Thymus (tissue), 11 donors: ENCODE measurements at regions not wholly inside any gene's neighbourhood (a gene's known extent, or its start where the extent isn't known, plus 50 kb on each side); places are given as distances from the start of the nearest gene placed in this dataset.
A peak's percentile ranks its signal among the peaks of the same experiment; 100 is the strongest.

Experiments used
- DNase-seq, 9 donors: peaks; one replicate each; pipeline ENCODE4 v3.0.0-alpha.2; 2013; ENCODE audit warnings: low spot score in 9 of 9, low read depth in 6 of 9, missing footprints in 1 of 9
- H3K27ac ChIP-seq, 2 donors: one replicate each; pipeline ENCODE4 v1.5.1; 2013; ENCODE audit warnings: control low read depth in 1 of 2, low read depth in 1 of 2, low read length in 1 of 2, mild to moderate bottlenecking in 1 of 2, moderate library complexity in 1 of 2
- H3K27me3 ChIP-seq, 2 donors: one replicate each; pipeline ENCODE4 v1.5.1; 2013; ENCODE audit warnings: low read length in 1 of 2; ENCODE audit not compliant: control insufficient read depth in 2 of 2, insufficient read depth in 1 of 2
- H3K36me3 ChIP-seq, 2 donors: one replicate each; pipeline ENCODE4 v1.5.1; 2013; ENCODE audit warnings: low read length in 1 of 2, mild to moderate bottlenecking in 1 of 2, moderate library complexity in 1 of 2; ENCODE audit not compliant: control insufficient read depth in 2 of 2, insufficient read depth in 2 of 2
- H3K4me1 ChIP-seq, 2 donors: one replicate each; pipeline ENCODE4 v1.5.1; 2013; ENCODE audit warnings: low read length in 2 of 2; ENCODE audit not compliant: control insufficient read depth in 2 of 2, insufficient read depth in 2 of 2
- H3K4me3 ChIP-seq, 2 donors: one replicate each; pipeline ENCODE4 v1.5.1; 2013; ENCODE audit warnings: low read length in 2 of 2, control low read depth in 1 of 2, mild to moderate bottlenecking in 1 of 2
- H3K9me3 ChIP-seq, 2 donors: one replicate each; pipeline ENCODE4 v1.5.1; 2013; ENCODE audit warnings: low read length in 1 of 2, mild to moderate bottlenecking in 1 of 2; ENCODE audit not compliant: control insufficient read depth in 2 of 2, insufficient read depth in 1 of 2
- WGBS: extraction: QIAGEN DNeasy Blood & Tissue Kit; methylation state at CpG from one replicate; pipeline ENCODE4 v1.1.7; 2013; 5-methylcytosine and 5-hydroxymethylcytosine counted together
- donor health status: healthy.

GRCh38 chr16:85335584-85336491, 223.6 kb upstream of the CIBAR2 start:
- 76% methylated on average over 24 of the region's 24 CpGs for WGBS
- H3K27me3 ChIP-seq = peaks cover 2 to 5% of the 10 kb centered on the region in 2 donors
- no peak for DNase-seq

GRCh38 chr16:85337910-85338637, 225.8 kb upstream of the CIBAR2 start:
- Histone ChIP-seq H3K4me1 (peaks cover 14 to 21% of the 10 kb centered on the region in 2 donors), H3K9me3 (no peaks in the 10 kb centered on the region), H3K27ac (no peak overlapping the region), H3K36me3 (no peaks in the 10 kb centered on the region), H3K27me3 (peaks cover 0 to 8% of the 10 kb centered on the region in 2 donors), H3K4me3 (no peak overlapping the region)
- 95% methylated on average over 11 of the region's 11 CpGs for WGBS
- no peak for DNase-seq

More at GRCh38 chr16:85335584-85336491, 223.6 kb upstream of the CIBAR2 start:
- no peak overlapping the region for H3K27ac ChIP-seq
- no peaks in the 10 kb centered on the region for H3K9me3 ChIP-seq
- no peaks in the 10 kb centered on the region for H3K36me3 ChIP-seq
- H3K4me1 ChIP-seq = peaks cover 14 to 24% of the 10 kb centered on the region in 2 donors
- peak overlapping the region; percentile 18 to 33 for H3K4me3 ChIP-seq

GRCh38 chr16:85338638-85338982, 226.3 kb upstream of the CIBAR2 start:
- Histone ChIP-seq H3K9me3 (no peaks in the 10 kb centered on the region), H3K4me3 (no peak overlapping the region), H3K27ac (no peak overlapping the region), H3K27me3 (peaks cover 0 to 8% of the 10 kb centered on the region in 2 donors), H3K36me3 (no peaks in the 10 kb centered on the region), H3K4me1 (peaks cover 14 to 21% of the 10 kb centered on the region in 2 donors)
- no peak for DNase-seq
- 95% methylated on average over 15 of the region's 15 CpGs for WGBS

DNA sequence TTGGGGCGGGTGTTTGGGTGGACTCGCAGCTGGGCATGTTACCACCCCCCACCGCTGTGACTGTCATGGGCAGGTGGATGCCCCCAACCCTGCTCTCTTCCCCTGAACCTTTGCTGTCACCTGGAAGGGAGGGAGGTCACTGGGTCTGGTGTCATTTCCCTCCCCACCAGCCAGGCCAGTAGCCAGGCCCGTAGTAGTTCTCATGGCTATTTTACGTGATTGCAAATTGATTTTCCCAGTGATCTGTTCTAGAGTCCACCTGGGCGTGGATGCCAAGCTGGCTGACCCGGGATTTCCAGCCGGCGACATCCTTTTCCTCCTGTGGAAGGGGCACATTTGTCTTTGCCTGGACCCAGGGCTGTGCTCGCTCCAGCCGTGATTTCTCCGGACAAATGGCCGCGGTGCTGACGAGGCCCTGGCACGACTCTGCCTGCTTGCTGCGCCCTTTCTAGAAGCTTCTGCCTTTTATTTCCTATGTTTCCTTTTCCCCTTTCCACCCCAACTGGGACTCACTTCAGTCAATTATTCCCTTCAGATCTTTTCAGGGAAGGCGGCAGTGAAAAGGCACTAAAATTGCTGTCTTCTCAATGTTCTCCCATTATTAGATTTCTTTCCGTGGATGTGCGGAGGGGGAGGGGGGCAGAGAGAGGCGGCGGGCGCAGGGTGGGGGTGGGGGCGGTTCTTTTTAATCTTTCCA, 226.9 kb upstream of the CIBAR2 start:
- Histone ChIP-seq H3K27ac (no peak overlapping the region), H3K27me3 (peaks cover 0 to 12% of the 10 kb centered on the region in 2 donors), H3K9me3 (no peaks in the 10 kb centered on the region), H3K4me3 (no peak overlapping the region), H3K36me3 (no peaks in the 10 kb centered on the region), H3K4me1 (peaks cover 14 to 20% of the 10 kb centered on the region in 2 donors)
- WGBS = 95% methylated on average over 24 of the region's 24 CpGs
- no peak for DNase-seq

DNA sequence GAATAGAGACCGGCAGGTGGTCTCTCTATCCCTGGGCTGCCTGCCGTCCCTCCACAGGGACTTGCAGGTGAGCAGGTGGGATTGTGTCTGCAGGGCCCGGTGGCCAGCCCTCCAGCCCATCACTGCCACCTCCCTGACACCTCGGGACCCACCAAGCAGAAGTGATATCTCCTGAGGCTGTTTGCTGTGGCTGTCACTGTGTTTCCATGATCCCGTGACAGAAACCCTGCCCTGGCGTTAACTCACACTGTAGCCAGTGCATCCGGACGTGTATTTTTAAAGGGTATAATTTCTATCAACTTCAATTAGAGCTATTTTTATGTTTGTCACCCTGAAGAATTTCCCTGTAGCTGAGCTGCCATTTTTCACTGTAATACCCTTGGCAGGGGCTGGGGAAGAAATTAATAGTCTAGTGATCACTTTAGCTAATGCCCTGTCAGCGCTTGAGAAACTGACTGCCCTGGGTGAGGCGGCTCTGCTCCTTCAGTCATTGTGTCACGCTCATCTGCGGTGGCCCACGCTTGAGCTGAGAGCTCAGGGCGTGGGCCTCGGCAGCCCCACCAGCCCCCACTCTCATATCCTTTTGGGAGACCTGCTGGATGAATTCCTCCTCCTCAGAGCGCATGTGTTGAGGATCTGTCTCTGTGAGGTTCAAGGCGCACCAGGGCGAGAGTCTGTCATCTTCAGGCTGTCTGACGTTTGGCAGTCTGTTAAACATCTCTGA, 229.9 kb upstream of the CIBAR2 start:
- peaks cover 0 to 10% of the 10 kb centered on the region in 2 donors for H3K27me3 ChIP-seq
- no peak overlapping the region for H3K4me3 ChIP-seq
- no peak overlapping the region for H3K27ac ChIP-seq
- no peak for DNase-seq
- H3K4me1 ChIP-seq = no peaks in the 10 kb centered on the region
- 97% methylated on average over 19 of the region's 19 CpGs for WGBS
- no peaks in the 10 kb centered on the region for H3K9me3 ChIP-seq
- H3K36me3 ChIP-seq = no peaks in the 10 kb centered on the region

DNA sequence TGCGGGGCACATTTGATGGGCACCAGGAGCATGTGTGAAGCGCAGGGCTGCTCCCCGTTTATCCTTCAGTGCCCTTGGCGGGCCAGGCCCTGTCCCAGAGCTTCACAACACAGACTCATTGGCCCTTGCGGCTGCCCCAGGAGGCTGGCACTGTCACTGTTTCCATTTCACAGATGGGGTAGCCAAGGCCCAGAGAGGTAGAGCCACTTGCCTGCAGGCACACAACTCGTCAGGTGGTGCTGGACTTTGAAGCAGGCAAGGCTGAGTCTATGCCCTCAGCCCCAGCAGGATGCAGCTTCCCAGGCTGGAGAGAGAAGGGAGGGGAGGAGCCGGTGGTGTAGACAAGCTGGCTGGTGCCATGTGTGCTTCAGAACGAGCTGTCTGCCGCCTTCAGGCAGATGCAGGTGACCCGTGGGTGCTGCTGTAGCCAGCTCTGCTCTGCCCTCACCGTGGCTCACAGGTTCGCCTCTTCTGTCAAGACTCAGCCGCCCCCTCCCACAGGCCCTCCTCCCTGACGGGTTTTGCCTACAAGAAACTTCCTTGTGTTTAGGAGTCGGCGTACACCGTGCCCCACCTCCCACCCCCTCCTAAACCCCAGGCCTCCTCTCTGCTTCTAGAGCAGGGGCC, 232.3 kb upstream of the CIBAR2 start:
- Histone ChIP-seq H3K9me3 (no peaks in the 10 kb centered on the region), H3K4me1 (peaks cover 0 to 4% of the 10 kb centered on the region in 2 donors), H3K4me3 (no peak overlapping the region), H3K27ac (no peak overlapping the region), H3K27me3 (peaks cover 0 to 10% of the 10 kb centered on the region in 2 donors), H3K36me3 (no peaks in the 10 kb centered on the region)
- 94% methylated on average over 17 of the region's 17 CpGs for WGBS
- no peak for DNase-seq

DNA sequence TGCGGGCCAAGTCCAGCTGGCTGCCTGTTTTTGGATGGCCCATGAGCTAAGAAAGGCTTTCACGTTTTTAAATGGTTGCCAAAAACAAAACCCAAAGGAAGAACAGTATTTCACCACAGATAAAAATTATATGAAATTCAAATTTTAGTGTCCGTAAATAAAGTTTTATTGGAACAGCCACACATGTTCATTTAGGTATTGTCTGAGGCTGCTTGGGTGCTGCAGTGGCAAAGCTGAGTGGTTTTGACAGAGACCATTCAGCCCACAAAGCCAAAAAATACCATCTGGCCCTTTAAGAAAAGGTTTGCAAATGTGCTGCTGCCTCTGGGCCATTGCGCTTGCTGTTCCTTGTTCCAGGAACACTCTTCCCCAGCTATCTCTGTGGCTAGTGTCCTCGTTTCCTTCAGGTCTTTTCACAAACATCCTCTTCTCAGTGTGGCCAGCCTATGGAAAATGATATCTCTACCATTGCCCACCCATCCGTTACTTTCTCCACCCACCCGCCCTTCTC, 232.9 kb upstream of the CIBAR2 start:
- H3K36me3 ChIP-seq = no peaks in the 10 kb centered on the region
- DNase-seq = no peak
- 70% methylated on average over 7 of the region's 7 CpGs for WGBS
- peaks cover 0 to 4% of the 10 kb centered on the region in 2 donors for H3K4me1 ChIP-seq
- H3K9me3 ChIP-seq = no peaks in the 10 kb centered on the region
- H3K27me3 ChIP-seq = peaks cover 0 to 10% of the 10 kb centered on the region in 2 donors
- H3K4me3 ChIP-seq = no peak overlapping the region
- no peak overlapping the region for H3K27ac ChIP-seq
